CD4-positive, CD25-positive, alpha-beta regulatory T cell (primary cell): ENCODE measurements at regions not wholly inside any gene's neighbourhood (a gene's known extent, or its start where the extent isn't known, plus 50 kb on each side); places are given as distances from the start of the nearest gene placed in this dataset.

ENCODE experiments used
- ATAC-seq, 2 donors: fragments of 150-1000 bp; cut with Tn5 transposase; one replicate each; pipeline ENCODE4 v1.10.0; 2021; ENCODE audit warnings: low read depth in 2 of 2, moderate number of reproducible peaks in 2 of 2, moderate library complexity in 1 of 2
- DNase-seq, 3 donors: peaks; one replicate each; pipeline versions ENCODE4 v3.0.0 to v3.0.0-alpha.2; 2012 to 2022; ENCODE audit warnings: mixed read lengths in 1 of 3
- H3K27ac ChIP-seq: one replicate; pipeline ENCODE4 v1.7.0; 2013; ENCODE audit warnings: mild to moderate bottlenecking, low read length; ENCODE audit not compliant: insufficient read depth, poor library complexity, severe bottlenecking
- H3K27me3 ChIP-seq: one replicate; pipeline ENCODE4 v1.7.0; 2013; ENCODE audit warnings: low read length; ENCODE audit not compliant: control insufficient read depth, insufficient read depth
- H3K36me3 ChIP-seq: one replicate; pipeline ENCODE4 v1.7.0; 2013; ENCODE audit warnings: mild to moderate bottlenecking, low read length, moderate library complexity; ENCODE audit not compliant: control insufficient read depth, insufficient read depth
- H3K4me1 ChIP-seq: 2 replicates; pipeline ENCODE4 v1.7.0; 2013; ENCODE audit warnings: mild to moderate bottlenecking, low read length; ENCODE audit not compliant: insufficient read depth, control insufficient read depth, poor library complexity, severe bottlenecking
- H3K4me3 ChIP-seq: one replicate; pipeline ENCODE4 v1.7.0; 2013; ENCODE audit warnings: low read depth, mild to moderate bottlenecking, low read length, moderate library complexity
- H3K9me3 ChIP-seq, 2 experiments: 1 replicate in 1 of 2; 2 replicates in 1 of 2; pipeline ENCODE4 v1.7.0; 2013; ENCODE audit warnings: low read length in 2 of 2, mild to moderate bottlenecking in 1 of 2, moderate library complexity in 1 of 2; ENCODE audit not compliant: control insufficient read depth in 2 of 2
- H3K27ac Mint-ChIP-seq, 3 donors: one replicate each; pipeline ENCODE4 v1.8.0; 2020 to 2022; ENCODE audit warnings: mild to moderate bottlenecking in 3 of 3, mixed read lengths in 3 of 3, moderate library complexity in 2 of 3
- H3K27me3 Mint-ChIP-seq: one replicate; pipeline ENCODE4 v1.8.0; 2022; ENCODE audit warnings: mild to moderate bottlenecking, mixed read lengths
- H3K36me3 Mint-ChIP-seq: one replicate; pipeline ENCODE4 v1.8.0; 2020; ENCODE audit warnings: mixed read lengths
- H3K4me1 Mint-ChIP-seq, 4 donors: one replicate each; pipeline ENCODE4 v1.8.0; 2020 to 2022; ENCODE audit warnings: mixed read lengths in 4 of 4, mild to moderate bottlenecking in 1 of 4
- H3K4me3 Mint-ChIP-seq, 4 donors: one replicate each; pipeline ENCODE4 v1.8.0; 2020 to 2022; ENCODE audit warnings: mild to moderate bottlenecking in 4 of 4, mixed read lengths in 4 of 4, moderate library complexity in 3 of 4
- H3K9me3 Mint-ChIP-seq, 7 donors: one replicate each; pipeline ENCODE4 v1.8.0; 2020 to 2022; ENCODE audit warnings: mixed read lengths in 7 of 7, mild to moderate bottlenecking in 3 of 7, moderate library complexity in 2 of 7

DNA sequence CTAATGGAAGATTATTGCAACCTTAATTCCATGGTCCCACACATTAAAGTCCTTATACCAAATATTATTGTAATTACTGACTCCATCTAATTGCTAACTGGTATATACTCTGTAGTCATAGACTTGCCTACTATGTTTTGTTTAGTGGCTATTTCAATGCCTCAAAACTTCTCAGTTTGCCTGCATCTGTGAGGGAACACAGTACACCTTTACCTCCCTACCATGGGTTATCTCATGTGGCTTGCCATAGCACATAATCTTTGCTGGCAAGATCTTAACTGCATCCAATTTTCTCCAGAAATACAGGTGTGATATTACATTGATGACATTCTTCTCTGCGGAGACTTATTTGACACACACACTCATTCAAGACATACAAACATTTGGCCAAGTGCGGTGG, 107.1 kb upstream of the ZNF184 start:
- peaks cover 34% of the 10 kb centered on the region for H3K27me3 ChIP-seq

DNA sequence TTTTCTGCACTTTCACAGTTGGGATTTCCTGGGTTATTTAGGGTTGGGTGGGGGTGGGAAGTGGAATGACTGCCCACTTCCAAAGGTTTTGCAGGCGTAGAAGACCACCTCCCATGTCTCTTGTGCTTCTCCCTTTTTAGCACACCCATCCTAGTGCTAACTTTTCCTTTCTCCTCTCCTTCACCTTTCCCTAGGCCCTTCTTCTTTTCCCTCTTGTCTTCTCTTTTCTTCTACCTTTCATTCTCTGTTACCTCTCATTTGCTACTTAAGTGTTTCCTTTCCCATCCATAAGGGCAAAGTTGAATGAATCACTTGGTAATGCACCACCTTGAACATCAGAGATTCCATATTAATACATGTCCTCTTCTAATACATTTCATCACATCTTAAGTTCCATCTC, 105.0 kb upstream of the ZNF184 start:
- peaks cover 43% of the 10 kb centered on the region for H3K27me3 Mint-ChIP-seq
- Histone ChIP-seq H3K4me3 (no peak overlapping the region), H3K4me1 (no peaks in the 10 kb centered on the region), H3K27ac (no peak overlapping the region), H3K36me3 (no peaks in the 10 kb centered on the region), H3K27me3 (peaks cover 20% of the 10 kb centered on the region), H3K9me3 (no peaks in the 10 kb centered on the region)
- ATAC-seq (no peak), DNase-seq (no peak)
- H3K36me3 Mint-ChIP-seq, result no peaks in the 10 kb centered on the region
- no peak overlapping the region for H3K27ac Mint-ChIP-seq
- no peak overlapping the region for H3K4me3 Mint-ChIP-seq
- peaks cover 0 to 7% (median 0%) of the 10 kb centered on the region in 7 donors for H3K9me3 Mint-ChIP-seq
- H3K4me1 Mint-ChIP-seq, result no peaks in the 10 kb centered on the region

More for the DNA sequence above, 107.1 kb upstream of the ZNF184 start:
- DNase-seq (no peak), ATAC-seq (no peak)
- H3K4me1 ChIP-seq, result no peaks in the 10 kb centered on the region
- peaks cover 0 to 6% (median 0%) of the 10 kb centered on the region in 4 donors for H3K4me1 Mint-ChIP-seq
- H3K4me3 Mint-ChIP-seq, result no peak overlapping the region
- no peaks in the 10 kb centered on the region for H3K9me3 ChIP-seq
- H3K36me3 ChIP-seq, result no peaks in the 10 kb centered on the region
- H3K27ac Mint-ChIP-seq, result no peak overlapping the region
- no peaks in the 10 kb centered on the region for H3K36me3 Mint-ChIP-seq
- no peak overlapping the region for H3K27ac ChIP-seq
- H3K4me3 ChIP-seq, result no peak overlapping the region
- peaks cover 46% of the 10 kb centered on the region for H3K27me3 Mint-ChIP-seq
- H3K9me3 Mint-ChIP-seq, result peaks cover 0 to 9% (median 3%) of the 10 kb centered on the region in 7 donors

DNA sequence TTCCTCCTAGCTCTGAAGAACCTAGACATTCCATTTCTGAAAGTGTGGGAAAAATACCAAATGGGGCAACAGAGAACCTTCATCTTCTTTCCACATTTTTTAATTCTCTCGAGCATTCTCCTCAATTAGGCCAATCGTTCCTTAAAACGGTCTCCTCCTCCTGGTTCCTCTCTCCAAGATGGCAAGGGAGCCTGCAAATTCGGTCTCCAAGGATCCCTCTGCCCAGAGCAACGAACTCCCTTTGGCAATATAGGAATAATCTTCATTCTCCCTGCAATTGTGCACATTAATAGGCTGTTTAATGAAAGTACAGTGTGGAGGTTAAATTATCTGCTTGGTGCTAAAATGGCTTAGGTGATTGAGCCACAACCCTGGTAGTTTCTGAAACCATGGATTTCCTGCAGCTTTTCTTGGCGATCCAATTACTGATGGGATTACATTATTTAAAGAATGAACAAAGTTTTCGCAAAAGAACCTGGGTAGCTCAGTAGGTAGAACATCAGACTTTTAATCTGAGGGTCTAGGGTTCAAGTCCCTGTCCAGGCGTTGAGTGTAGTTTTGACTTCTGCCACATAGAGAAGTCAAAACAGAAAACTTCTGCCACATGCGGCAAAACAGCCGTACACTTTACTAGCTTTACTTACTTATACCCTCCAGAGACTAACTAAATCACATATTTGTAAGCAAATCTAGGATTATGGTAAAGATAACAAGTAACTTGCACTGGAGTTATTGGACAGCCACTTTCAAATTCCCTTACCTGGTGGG, 102.9 kb upstream of the ZNF184 start:
- peaks cover 30% of the 10 kb centered on the region for H3K27me3 Mint-ChIP-seq
- no peak overlapping the region for H3K27ac ChIP-seq

GRCh38 chr6:27568226-27568897, 95.5 kb upstream of the ZNF184 start:
- no peak for DNase-seq
- no peaks in the 10 kb centered on the region for H3K36me3 Mint-ChIP-seq
- peaks cover 56% of the 10 kb centered on the region for H3K27me3 Mint-ChIP-seq
- no peak overlapping the region for H3K27ac Mint-ChIP-seq
- Histone ChIP-seq H3K27me3 (peaks cover 40% of the 10 kb centered on the region), H3K9me3 (no peaks in the 10 kb centered on the region), H3K36me3 (no peaks in the 10 kb centered on the region), H3K4me1 (no peaks in the 10 kb centered on the region), H3K27ac (no peak overlapping the region), H3K4me3 (no peak overlapping the region)
- peaks cover 0 to 5% (median 3%) of the 10 kb centered on the region in 7 donors for H3K9me3 Mint-ChIP-seq
- peaks cover 0 to 11% (median 3%) of the 10 kb centered on the region in 4 donors for H3K4me1 Mint-ChIP-seq
- ATAC-seq, result no peak
- no peak overlapping the region for H3K4me3 Mint-ChIP-seq

More for the DNA sequence above, 102.9 kb upstream of the ZNF184 start:
- H3K4me3 ChIP-seq, result no peak overlapping the region
- no peaks in the 10 kb centered on the region for H3K36me3 ChIP-seq
- no peaks in the 10 kb centered on the region for H3K36me3 Mint-ChIP-seq
- DNase-seq (no peak), ATAC-seq (no peak)
- peaks cover 9% of the 10 kb centered on the region for H3K27me3 ChIP-seq
- no peaks in the 10 kb centered on the region for H3K9me3 ChIP-seq
- H3K4me3 Mint-ChIP-seq, result no peak overlapping the region
- H3K27ac Mint-ChIP-seq, result no peak overlapping the region
- no peaks in the 10 kb centered on the region for H3K4me1 ChIP-seq
- peaks cover 0 to 5% (median 0%) of the 10 kb centered on the region in 7 donors for H3K9me3 Mint-ChIP-seq
- H3K4me1 Mint-ChIP-seq, result no peaks in the 10 kb centered on the region

DNA sequence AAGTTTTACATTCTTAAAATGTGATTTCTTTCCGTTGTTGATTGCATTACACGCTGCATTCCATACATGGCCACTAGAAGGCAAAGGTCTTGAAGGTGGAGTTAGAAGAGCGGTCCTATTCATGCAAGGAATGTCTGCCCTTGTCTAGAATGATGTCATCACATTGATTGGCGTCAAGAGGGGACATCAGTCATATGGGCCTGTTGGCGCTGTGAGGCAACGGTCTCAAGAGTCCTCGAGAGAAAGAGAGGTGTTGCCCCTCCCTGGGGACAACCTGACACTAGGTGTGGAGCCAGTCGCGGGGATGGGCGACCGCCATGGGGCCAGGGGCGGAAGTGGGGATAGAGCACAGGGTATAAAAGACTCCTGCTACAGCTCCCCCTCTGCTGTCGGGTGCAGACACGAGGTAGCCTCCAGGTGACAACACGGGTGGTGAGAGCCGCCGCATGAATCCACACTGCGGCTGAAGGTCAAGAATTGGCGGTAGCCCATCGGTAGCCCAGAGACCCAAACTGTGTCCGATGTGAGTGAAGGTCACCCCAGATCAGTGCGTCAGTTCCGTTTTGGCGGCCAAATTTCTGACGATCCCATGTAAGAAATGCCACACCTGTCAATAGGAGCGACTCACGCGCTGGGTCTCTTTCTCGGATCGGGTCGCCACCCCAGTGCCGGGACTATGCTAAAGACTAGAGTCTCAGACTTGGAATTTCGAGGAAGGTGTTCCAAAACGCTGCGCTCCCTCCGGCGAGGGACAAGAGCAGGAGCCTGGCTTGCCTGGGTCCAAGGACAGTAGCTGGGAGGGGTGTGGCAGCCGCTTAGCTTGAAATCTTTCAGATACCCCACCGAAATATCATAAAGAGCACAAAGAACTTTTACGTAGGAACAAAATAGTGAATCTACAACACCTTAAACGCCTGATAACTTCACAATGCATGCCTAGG, 93.2 kb upstream of the ZNF184 start:
- no peaks in the 10 kb centered on the region for H3K9me3 ChIP-seq
- ATAC-seq (no peak), DNase-seq (no peak)
- H3K27ac Mint-ChIP-seq, result no peak overlapping the region
- H3K9me3 Mint-ChIP-seq, result peaks cover 0 to 5% (median 0%) of the 10 kb centered on the region in 7 donors
- no peak overlapping the region for H3K4me3 Mint-ChIP-seq
- H3K4me1 Mint-ChIP-seq, result peaks cover 0 to 11% (median 3%) of the 10 kb centered on the region in 4 donors
- H3K27me3 ChIP-seq, result peaks cover 53% of the 10 kb centered on the region
- peaks cover 76% of the 10 kb centered on the region for H3K27me3 Mint-ChIP-seq
- H3K36me3 Mint-ChIP-seq, result no peaks in the 10 kb centered on the region
- no peak overlapping the region for H3K4me3 ChIP-seq
- H3K27ac ChIP-seq, result no peak overlapping the region
- H3K36me3 ChIP-seq, result no peaks in the 10 kb centered on the region
- no peaks in the 10 kb centered on the region for H3K4me1 ChIP-seq

GRCh38 chr6:27562027-27562410, 89.1 kb upstream of the ZNF184 start:
- H3K4me3 ChIP-seq, result no peak overlapping the region
- H3K27ac ChIP-seq, result no peak overlapping the region
- H3K4me1 ChIP-seq, result no peaks in the 10 kb centered on the region
- peaks cover 75% of the 10 kb centered on the region for H3K27me3 ChIP-seq
- peaks cover 0 to 5% of the 10 kb centered on the region in 2 experiments for H3K9me3 ChIP-seq
- DNase-seq, result no peak
- H3K9me3 Mint-ChIP-seq, result peaks cover 0 to 10% (median 3%) of the 10 kb centered on the region in 7 donors
- H3K27ac Mint-ChIP-seq, result no peak overlapping the region
- peaks cover 4 to 16% (median 5%) of the 10 kb centered on the region in 4 donors for H3K4me1 Mint-ChIP-seq
- H3K36me3 ChIP-seq, result no peaks in the 10 kb centered on the region
- H3K36me3 Mint-ChIP-seq, result no peaks in the 10 kb centered on the region
- ATAC-seq, result no peak
- H3K27me3 Mint-ChIP-seq, result peaks cover 88% of the 10 kb centered on the region
- H3K4me3 Mint-ChIP-seq, result no peak overlapping the region

DNA sequence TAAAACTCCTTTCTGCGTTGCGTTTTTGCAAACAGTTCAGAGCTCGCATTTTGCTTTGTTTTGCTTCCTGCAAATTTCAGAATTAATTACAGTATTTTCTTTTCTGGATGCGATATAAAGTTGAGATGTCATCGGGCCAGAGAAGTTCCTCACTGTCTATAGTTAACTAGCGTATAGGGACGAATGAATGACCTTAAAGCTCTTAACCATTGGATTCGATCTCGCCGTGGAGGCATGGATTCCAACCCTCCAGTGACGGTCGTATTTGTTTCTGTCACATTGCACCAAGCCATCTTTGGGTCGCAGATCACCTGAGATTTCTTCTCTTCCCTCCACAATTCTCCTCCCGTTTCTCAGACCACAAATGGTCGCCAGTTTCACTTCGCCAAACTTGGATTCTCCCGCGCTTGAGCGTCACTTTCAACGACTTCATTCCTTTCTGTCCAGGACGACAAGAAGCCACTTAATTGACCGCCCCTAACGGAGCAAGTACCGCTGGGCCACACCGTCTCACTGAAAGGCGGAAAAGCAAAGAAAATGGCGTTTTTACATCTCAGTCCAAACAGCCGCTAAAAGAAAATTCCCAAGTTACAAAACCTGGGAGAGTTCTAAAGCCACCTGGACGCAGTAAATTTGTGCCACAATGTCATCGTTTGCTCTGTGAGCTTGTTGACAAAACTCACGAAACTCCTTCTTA, 85.3 kb upstream of the ZNF184 start:
- Histone ChIP-seq H3K4me3 (no peak overlapping the region), H3K9me3 (peaks cover 0 to 5% of the 10 kb centered on the region in 2 experiments), H3K36me3 (no peaks in the 10 kb centered on the region), H3K4me1 (peaks cover 2% of the 10 kb centered on the region), H3K27ac (no peak overlapping the region), H3K27me3 (peaks cover 60% of the 10 kb centered on the region)
- Mint-ChIP-seq H3K36me3 (peaks cover 3% of the 10 kb centered on the region), H3K27ac (no peak overlapping the region), H3K4me3 (peak overlapping the region in 1 of 4 donors; percentile 41), H3K4me1 (peaks cover 0 to 9% (median 6%) of the 10 kb centered on the region in 4 donors), H3K27me3 (peaks cover 95% of the 10 kb centered on the region), H3K9me3 (peaks cover 0 to 15% (median 4%) of the 10 kb centered on the region in 7 donors)
- no peak for DNase-seq
- ATAC-seq, result no peak
